Stimulated activated CD8-positive, alpha-beta memory T cell treated with anti-CD3 and anti-CD28 coated beads, Interleukin-12 subunit alpha, Interleukin-12 subunit beta, amount 100 ng/mL, for 1 hour (primary cell): ENCODE measurements at regions not wholly inside any gene's neighbourhood (a gene's known extent, or its start where the extent isn't known, plus 50 kb on each side); places are given as distances from the start of the nearest gene placed in this dataset.

ENCODE experiments used
- DNase-seq: peaks from one replicate; pipeline ENCODE4 v3.0.0-alpha.2; 2020; ENCODE audit warnings: low read depth

DNA sequence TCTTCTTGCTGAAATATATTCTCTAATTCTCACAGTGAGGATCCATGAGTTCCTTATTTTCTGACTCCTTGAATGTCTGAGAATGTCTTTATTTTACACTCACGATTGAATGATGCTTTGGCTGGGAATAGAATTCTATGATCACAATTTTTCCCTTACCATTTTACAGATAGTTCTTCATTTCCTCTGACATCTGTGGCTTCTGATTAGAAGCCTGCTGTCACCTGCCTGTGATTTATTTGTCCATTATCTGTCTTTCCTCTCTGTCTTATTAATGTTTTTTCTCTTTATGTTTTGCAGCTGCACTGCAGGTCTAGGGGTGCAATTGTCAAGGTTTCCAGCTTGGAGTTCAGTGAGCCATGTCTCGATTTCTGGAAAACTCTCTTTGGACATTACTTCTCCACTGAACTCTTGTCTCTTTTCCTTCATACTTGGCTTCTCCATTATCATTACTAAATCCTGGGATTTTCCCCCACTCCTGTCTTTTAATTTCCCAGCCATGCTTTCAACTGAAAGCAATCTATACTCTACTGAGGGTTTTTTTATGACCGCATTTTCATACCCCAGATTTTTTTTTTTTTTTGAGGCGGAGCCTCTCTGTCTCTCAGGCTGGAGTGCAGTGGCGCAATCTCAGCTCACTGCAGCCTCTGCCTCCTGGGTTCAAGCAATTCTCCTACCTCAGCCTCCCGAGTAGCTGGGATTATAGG, 85.8 kb upstream of the PRNP start:
- DNase-seq = no peak

DNA sequence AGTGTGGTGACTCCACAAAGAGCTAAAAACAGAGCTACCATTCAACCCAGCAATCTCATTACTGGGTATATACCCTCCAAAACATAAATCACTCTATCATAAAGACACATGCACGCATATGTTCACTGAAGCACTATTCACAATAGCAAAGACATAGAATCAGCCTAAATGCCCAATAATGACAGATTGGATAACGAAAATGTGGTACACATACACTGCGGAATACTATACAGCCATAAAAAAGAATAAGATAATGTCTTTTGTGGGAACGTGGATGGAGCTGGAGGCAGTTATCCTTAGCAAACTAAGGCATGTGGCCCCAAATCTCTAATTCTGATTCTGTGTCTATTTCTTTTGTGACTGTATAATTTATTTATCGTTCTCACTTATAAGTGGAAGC, 89.0 kb upstream of the PRNP start:
- DNase-seq = no peak

DNA sequence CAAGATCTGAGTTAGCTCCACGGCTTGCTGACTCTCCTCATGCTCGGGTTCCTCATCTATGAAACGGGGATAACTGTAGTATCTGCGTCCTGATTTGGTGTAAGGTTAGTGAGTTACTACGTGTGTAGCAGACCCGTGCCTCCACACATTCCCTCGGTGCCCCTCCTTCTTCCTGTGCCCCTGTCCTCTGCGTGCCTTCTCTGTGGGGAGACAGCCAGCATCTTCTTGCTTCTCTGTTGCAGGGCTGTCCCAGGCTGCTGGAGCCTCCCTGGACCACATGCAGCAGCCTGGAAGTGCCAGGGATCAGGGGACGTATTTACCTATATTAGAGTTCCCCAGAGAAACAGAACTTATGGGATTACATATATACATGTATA, 93.1 kb upstream of the PRNP start:
- DNase-seq = no peak

DNA sequence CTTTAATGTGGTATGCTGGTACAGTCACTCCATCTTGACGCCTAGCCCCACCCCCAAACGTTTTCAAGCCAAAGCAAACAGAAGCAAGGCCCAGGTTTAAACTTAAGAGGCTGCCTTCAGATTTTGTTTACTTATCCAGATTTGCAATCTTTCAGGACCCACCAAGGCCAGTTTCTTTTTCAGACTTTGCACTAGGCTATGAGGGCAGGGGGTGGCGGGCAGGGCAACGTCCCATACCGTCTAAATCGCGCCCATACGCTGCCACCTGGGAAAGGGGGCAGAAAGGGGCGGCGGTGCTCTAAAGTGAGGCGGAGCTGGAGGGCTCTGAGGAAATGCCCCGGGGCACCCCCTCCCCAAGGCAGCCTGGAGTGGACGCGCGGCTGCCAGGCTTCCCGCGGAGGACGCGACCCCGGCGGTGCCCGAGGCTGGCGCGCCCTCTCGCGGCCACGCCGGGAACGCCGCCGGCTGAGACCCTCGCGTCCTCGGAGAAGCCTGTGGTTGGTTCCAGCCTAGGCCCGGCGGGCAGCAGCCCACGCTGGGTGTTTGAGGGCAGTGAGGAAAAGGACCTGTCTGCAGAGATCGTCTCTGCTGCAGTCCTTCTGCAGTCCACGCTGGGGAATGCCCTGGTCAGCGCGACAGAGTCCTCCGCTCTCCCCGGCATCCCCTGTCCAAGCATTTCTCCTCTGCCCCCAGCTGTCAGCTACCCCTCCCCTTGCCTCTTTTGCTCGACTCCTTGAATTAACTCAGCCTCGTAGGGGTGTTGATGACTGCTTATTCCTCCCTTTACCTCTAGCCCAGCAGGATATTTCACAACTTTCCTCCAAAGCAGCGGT, 93.7 kb upstream of the PRNP start:
- DNase-seq = peak; percentile 14

DNA sequence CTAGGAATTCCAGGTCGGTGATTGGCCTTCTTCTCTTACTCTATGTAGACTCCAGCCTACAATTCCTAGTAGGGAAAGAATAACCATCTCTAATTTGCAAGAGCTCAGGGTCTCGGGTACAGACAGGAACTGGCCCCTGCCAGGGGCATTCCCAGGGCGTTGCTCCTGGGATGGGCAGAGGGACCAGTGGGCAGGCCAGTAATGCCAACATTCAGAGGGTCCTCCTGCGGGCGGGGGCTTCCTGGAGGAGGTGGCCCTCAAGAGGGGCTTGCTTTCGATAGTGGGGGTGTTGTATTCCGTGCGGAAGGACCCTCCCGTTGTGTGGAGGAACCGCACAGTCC, 94.3 kb upstream of the PRNP start:
- DNase-seq = no peak

DNA sequence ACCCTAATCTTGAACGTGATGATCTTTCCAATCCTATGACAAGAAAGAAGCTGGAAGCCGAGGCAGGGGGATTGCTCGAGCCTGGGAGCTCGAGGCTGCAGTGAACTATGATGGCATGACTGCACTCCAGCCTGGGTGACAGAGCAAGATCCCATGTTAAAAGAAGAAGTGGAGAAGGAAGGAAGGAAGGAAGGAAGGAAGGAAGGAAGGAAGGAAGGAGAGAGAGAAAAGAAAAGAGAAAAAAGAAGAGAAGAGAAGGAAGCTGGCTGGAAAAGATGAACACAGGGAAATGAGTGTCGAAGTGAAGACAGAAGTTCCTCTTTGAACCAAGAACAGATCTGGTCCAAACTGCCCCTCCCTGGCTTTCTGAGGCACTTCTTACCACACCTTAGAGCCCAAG, 100.5 kb upstream of the PRNP start:
- no peak for DNase-seq

DNA sequence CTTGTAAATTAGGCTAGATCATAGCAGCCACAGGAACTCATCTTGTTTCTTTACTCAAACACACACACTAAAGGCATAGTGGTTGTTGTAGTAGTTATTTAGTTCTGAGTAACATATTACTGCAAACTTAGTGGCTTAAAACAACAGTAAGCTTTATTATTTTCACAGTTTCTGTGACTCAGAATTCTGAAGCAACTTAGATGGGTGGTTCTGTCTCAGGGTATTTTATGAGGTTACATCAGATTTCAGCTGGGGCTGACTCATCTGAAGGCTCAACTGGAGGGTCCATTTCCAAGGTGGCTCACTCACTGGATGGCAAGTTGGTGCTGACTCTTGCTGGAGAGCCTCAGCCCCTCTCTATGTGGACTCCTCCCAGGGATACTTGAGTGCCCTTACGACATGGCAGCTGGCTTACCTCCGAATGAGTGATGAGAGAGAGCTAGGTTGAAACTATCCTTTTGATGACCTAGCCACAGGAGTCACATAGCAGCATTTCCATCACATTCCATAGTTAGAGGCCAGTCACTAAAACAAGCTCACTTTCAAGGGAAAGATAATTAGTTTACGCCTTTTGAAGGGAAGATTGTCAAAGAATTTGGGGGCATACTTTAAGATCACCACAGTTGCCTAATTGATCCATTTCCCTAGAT, 101.0 kb upstream of the PRNP start:
- DNase-seq = no peak

DNA sequence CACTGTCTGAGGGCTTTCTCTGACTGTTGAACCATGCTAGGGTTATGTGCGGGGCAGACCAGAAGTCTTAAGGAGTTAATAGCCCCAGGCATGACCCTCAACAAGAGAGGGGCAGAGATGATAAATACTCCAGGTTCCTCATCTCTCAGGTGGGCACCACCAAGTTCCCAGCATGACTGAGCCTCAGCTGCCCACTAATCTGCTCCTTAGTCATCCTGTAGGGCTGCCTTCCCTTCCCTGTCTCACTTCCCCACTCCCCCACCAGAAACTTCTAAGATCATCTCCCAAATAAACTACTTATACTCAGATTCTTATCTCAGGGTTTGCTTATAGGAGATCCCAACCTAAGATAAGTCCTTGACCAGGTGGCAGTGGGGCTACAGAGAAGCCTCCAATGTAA, 101.7 kb upstream of the PRNP start:
- DNase-seq = no peak

DNA sequence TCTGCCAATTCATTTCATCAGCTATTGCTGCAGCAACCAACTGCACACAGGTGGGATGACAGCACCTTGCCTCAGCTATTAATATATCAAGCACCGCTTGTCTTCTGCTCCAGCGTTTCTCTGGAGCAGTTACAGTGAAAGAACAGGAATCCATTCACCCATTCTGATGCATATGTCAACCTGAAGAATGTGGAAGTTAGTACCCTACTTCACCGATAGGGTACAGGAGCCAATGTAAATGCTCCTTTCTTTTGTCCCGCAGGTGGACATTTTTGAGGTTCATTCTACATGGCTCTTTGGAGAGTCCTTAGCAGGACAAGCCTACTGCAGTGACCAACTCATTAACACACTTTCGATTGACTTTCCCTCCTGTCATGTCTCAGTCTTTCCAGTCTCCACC, 104.4 kb upstream of the PRNP start:
- DNase-seq = no peak

DNA sequence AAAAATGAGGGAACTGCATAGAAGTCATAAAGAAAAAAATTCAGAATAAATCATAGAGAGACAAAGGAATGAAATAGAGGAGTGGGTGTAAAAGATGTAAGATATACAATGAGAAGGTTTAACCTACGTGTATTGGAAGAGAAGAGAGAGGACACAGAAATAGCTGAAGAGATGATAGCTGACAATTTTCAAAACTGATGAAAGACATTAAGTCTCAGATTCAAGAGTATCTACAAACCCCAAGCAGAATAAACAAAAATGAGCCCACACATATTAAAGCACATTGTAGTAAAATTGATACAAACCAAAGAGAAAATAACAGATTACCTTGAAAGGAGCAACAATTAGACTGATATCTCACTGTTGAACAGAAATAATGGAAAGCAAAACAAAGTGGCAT, 107.9 kb upstream of the PRNP start:
- no peak for DNase-seq

DNA sequence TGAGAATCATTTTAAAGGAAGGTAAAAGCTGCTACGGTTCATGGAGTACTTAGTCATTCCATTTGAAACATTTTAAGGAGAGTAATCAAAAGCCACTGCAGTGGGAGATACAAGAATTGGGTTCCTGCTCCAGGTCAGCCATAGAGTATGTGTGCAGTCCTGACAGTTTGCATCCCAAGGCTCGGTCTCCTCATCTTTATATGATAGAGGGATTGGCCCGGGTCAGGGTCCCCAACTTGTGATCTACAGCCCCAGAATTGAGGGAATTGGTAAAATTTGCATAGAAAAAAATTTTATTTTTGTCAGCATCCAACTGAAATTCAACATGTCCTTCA, 111.9 kb upstream of the PRNP start:
- DNase-seq = no peak

DNA sequence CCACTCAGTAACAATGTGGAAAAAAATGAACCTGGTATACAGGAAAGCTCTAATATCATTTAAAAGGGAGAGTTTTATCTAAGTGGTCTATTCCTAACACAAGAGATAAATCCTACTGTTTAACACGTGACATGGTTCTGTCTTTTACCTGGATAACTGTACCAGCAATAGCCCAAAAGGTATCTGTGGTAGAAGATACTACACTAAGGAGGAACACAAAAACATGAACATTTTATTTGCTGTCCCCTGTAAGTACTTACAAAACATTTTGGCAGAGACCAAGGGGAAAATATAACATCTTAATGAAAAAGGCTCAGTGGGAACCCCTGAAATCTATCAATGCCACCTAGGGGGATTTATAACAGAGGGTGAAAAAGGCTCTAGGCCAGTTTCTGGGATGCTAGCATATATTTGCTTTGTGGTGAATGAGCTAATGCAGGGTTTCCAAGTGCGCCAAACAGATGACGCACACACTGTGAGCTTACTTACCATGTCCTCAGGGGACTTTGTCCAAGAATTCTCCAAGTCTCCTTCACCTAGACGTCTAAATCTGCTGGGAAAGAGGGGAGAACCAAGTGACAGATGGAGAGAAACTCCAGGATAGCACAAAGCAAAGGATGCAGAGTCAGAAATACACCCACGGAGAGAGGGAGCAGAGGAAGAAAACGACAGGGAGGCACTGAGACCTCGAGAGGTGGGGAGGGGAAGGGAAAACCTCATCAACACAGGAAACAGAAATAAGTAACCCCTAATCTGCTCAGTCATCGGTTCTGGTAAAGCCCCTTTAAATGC, 112.5 kb upstream of the PRNP start:
- DNase-seq = no peak

DNA sequence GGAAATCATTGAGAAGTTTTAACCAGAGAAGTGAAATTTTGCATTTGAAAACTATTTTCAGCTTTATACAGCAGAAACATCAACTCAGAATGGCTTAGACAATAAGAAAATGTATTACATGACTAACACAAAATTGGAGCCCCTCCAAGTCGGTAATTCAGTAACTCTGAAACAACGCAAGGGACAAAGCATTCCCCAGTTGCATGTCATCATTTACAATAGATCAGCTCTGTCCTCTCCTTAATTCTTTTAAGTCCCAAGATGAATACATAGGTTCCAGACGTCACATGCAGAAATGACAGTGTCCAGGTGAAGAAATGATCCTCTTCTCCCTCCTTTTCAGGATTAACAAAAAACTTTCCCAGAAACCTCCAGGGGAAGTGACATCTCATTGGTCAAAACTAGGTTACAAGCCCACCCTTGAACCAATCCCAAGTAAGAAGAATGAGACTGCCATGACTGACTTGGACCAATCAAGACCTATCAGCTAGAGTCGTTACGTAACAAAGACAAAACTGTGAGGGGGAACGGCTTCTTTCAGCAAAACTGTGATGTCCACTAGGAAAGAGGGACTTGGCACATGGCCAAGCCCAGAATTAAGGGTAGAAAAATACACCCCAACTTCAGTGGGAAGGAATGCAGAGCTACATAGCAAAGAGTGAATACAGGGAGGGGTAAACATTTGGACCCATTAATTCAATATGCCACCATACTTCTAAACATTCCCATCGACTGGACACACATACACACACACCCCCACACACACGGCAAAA, 114.3 kb upstream of the PRNP start:
- no peak for DNase-seq

DNA sequence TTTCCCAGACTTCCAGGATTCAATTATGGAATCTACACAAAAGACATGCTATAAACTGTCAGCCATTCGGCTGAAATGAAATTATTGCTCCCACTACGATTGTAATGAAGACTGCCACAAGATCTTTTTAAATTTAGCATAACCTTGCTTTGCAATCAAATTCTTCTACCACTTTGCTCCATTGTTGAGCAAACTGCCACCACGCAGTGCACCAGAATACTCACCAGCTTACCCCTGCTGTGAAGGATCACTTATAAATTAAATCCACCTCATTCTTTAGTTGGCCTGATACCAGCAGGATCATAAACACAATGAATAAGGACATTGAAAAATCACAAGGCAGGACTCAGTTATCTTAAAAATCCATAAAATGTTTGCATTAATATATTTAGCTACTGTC, 116.4 kb upstream of the PRNP start:
- DNase-seq = no peak

DNA sequence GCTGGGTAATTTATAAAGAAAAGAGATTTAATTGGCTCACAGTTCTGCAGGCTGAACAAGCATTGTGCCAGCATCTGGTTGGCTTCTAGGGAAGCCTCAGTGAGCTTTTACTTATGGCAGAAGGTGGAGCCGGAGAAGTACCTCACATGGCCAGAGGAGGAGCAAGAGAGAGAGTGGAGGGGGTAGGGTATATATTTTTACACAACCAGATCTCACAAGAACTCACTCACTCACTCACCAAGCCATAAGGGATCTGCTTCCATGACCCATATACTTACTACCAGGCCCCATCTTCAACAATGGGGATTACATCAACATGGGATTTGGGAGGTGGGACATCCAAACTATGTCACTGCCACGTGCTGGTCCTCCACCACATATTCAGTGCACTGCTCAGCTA, 117.2 kb upstream of the PRNP start:
- DNase-seq = no peak

DNA sequence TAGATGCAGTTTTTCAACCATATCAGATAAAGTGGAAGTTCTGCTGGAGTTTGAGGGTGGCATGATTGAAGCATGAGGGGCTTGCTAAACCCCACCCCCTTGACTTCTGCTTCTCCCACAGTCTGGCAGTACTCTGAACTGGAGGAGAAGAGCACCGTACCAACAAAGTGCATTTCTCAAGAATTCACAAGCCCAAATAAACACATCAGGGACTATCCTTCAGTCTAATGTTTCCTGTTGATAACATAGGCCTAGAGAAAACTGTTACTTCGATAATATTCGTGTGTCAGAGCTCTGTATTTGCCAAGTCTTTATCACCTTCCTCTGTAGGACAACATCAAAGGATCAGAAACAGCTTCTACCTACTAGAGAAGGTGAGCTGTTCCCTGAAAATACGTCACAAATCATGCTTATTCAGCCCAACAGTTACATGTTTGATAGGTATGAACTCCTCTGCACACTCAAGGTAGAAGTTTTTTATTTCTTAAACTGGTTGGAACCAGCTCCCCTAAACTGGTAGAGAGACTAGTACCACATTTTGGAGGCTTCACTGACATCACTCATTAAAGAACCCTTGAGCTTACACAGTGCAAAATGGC, 117.8 kb upstream of the PRNP start:
- no peak for DNase-seq

DNA sequence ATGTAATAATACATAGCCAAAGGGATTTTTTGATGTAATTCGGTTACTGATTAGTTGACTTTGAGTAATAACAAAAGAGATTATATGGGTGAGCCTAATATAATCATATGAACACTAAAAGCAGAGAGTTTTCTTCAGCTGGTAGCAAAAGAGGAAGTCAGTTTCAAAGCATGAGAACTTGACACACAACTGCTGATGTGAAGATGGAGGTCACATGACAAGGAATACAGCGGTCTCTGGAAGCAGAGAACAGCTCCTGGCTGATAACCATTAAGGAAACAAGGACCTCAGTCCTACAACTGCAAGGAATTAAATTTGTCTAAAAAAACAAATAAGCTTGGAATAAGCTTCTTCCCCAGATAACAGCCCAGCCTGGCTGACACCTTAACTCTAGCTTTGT, 119.1 kb upstream of the PRNP start:
- DNase-seq = no peak

DNA sequence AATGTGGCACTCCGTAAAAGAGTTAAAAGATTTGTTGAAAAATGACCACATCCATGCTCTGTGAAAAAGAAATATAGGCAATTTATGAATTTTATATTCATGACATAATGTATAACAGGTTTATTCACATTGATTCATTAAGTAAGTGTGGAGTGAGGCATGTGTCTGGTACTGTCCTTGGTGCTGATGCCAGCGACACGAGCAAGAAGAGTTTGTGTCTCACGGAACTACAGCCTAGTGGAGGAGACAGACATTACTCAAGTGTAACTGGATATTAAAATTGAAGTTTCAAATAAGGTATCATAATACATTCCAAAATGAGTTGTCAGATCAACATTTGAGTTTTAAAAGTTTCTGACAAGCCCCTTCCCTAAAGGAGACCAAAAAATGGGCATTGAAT, 122.7 kb upstream of the PRNP start:
- DNase-seq = no peak

DNA sequence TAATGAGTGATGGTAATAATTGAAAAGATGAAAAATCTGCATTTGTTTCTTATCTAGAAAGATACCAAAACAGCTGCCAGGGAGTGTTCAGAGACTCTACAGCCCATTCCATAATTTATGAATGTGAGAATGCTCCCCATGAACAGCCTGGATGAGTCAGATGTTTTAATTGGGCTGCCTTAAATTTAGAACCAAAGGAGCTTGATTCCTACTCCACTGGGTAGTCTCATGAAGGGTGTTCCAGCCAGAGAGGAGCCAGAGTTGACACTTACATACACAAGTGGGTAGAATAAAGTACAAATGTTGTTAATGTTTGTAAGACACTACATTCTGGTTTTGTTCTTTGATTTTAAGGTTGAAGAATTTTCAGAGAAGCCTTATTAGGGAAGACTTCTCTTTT, 123.2 kb upstream of the PRNP start:
- no peak for DNase-seq

DNA sequence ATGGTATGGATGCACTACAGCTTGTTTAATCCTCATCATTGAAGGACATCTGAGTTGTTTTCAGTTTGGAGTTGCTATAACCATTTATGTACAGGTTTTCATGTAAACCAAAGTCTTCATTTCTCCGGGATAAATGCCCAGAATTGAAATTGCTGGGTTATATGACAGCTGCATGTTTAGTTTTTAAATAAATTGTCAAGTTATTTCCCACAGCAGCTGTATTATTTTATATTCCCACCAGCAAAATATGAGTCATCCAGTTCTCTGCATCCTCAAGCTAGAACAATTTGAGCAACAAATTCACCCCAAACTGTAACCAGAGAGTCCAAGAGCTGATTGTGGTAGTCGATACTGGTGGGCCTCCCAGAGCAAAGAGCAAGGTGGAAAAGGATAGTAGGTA, 125.6 kb upstream of the PRNP start:
- no peak for DNase-seq

DNA sequence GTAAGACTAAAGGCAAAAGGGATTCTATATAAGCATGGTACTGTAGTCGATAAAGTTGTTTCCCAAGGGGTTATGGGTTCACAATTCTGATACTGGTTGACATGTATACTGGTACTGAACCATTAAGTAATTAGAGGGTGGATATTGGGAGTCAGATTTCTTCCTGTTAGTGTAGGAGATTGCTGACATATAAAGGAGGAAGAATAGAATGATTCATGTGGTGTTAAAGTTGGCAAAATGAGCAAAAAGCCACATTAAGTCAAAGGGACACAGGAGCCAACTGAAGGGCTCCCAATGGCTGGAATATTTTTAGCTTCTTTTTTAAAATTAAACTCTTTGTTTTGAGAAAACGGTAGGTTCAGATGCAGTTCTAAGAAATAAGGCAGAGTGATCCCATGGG, 126.3 kb upstream of the PRNP start:
- DNase-seq = no peak

DNA sequence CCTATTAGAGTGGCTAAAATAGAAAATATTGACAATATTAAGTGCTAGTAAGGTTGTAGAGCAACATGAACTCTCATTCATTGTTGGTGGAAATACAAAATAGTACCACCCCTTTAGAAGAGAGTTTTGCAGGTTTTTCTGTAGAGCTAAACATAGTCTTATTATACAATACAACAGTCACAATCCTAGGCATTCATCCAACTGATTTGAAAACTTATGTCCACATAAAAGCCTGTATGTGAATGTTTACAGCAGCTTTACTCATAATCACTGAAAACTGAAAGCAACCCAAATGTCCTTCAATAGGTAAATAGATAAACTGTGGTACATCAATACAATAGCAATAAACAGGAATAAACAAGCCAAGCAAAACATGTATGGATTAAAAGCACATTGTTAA, 127.2 kb upstream of the PRNP start:
- no peak for DNase-seq
